ENCODE measurements at regions not wholly inside any gene's neighbourhood (a gene's known extent, or its start where the extent isn't known, plus 50 kb on each side); places are given as distances from the start of the nearest gene placed in this dataset.
"Not testable (repeated sequence)": the region's sequence is repeated elsewhere in the genome, so short reads cannot be mapped to it uniquely, and the experiment has no call there.

DNA sequence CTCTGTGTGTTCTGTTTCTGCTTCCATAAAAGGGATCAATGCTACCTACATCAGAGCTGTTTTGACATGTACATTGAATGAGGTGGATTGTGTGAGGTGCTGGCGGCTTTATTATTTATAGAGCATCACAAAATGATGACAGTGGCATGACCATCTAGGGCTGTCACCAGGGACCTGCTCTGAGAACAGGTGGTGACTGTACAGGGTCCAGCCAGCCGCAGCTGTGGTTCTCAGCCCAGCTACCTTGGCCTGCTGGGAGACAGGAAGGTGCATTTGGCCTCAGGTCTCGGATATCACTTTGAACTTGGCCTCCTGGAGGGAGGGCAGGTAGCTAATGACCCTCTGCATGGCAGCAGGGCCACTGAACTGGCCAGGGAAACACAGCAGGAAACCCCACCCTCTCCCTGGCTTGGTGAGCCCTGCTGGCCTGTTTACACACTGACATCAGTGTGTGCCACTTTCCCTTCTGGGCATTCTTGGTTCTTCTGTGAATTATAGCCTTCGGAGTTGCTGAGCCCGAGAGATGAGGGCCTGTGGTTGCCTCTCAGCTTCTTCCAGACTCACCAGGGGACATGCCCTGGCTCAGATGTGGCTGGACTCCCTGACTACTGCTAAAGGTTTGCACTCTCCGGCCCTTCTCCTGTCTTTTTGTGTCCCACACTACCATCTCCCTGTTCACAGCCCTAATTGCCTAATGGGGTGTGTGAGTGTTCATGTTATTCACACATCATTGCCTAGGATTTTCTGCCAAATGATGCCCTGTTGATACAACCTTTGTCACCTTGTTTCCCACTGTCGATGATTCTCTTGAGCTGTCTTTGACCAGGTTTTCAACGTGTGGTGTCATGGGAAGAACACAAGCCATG, 109.2 kb upstream of the RAB12 start:
- DNase-seq (ENCODE audit: low read depth) = no peak

DNA sequence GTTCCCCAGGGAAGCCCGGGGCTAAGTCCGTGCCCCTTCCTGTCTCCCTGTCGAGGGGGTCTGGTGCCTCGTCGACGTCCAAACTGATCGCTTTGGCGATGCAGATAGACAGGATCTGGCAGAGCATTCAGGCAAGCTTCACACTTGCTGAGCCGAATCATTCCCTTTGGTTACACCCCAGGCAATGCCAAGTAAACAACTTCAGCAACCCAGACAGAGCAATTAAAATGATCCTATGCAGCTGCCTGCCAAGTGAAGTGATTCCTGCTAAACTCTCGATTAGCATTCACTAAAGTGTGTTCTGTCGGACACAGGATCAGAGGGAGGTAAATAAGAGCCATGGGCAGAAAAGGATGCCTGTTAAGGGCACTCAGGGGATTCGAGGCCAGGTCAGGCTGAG, 108.2 kb upstream of the RAB12 start:
- DNase-seq (ENCODE audit: low read depth) = no peak

DNA sequence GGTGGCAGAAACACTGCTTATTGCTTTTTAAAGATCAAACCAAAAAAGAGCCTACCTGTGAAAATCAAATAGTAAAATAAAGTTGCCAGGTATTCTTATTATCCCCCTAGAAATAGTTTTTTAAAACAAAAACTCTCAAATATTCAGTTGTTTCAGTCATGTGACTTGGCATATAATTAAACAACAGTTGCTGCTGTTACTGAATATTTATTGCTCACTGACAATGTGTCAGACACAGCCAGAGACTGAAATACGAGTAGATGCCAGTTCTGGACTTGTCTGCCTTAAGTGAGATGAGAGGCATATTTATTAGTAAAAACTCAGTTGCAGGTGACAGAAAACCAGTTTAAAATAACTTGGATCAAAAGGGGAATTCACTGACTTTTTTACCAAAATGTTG, 106.0 kb upstream of the RAB12 start:
- DNase-seq (ENCODE audit: low read depth) = no peak

DNA sequence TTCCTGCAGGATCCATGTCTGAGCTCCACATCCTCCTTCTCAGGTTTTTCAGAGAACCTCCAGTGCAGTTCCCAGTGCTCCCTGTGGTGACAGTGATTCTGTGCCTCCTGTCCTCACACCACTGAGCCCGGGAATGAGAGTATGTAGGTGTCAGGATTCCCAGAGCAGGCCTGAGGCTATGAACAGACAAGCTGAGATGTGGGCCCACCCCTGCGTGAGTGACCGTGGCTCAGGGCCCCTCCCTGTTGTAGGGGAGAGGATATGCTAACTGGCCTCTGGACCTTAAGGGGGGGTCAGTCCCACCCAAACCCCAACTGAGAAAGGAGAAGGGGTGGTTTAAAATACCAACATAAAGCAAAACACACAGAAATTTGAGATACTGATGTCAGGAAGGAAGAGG, 104.8 kb upstream of the RAB12 start:
- no peak for DNase-seq (ENCODE audit: low read depth)

DNA sequence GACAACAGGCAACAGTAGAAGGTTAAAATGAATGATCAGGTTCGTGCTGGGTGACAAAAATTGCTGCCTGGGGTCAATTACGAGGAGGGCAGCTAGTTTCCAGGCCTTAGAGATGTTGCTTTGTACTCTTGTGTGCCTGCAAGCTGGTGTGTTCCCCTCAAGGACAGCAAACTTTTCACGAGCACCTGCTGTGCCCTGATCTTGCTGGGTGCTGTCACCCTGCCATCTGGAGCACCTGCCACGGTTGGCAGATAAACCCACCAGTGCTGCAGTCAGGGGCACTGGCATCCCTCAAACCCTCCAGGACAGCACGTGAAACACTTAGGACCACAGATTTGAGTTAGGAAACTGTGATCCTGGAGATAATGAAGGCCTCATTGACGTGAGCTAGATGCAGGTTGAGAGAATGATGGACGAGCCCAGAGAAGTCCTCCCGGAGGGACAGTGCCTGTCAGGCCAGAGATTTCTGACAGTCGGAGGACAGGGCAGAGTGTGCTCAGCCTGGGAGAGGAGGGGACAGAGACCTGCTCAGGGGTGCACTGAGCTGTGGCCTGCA, 104.3 kb upstream of the RAB12 start:
- DNase-seq (ENCODE audit: low read depth) = no peak

DNA sequence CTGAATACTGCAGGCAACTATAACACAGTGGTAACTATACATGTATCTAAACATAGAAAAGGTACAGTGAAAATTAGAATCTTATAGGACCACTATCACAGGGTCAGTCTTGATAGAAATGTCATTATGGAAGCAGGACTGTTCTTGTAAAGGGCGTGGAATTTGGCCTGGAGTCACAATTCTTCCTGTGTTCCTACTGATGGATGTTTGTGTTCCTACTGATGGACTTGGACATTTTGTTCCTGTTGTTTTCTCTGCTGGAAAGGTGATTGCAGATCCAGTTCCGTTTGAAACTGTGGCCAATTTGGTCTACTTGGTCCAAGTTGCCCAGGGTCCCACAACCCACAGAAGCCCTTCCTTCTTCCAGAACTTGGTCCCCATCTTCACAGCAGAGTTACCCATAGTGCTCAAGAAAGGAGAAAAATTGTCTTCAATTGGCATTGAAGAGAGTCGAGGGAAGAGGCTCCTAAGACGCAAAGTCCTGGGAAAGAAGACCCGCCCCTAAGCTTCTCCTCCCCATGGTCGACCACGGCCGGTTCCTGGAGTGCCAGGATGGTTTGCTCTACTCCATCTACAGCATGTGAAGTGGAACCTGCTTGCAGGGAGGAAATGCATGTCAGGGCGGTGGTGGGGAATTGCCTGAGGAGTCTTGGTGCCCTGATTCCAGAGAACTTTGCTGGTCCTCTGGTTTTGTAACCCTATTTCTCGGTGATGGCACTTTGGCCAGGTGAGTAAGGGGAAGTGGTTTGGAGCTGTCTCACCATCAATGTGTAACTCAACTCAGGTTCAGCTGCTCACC, 102.8 kb upstream of the RAB12 start:
- DNase-seq (ENCODE audit: low read depth) = no peak

DNA sequence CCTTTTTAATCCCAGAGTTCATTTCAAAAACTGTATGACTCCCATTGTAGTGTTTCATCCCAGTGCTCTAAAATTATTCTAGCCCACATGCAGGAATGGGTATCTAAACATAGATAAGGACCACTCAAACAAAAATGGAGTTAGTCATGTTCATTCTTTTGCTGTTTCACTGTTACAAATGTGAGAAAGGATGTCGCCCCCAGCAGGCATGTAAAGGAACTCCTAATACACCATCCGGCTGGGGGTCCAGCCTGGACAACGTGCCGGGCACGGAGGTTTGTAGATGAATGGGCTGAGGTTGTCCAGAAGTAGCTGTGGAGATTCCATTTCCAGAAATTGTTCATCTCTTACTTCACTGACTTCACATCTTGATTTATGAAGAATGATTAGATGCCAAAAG, 101.9 kb upstream of the RAB12 start:
- no peak for DNase-seq (ENCODE audit: low read depth)

DNA sequence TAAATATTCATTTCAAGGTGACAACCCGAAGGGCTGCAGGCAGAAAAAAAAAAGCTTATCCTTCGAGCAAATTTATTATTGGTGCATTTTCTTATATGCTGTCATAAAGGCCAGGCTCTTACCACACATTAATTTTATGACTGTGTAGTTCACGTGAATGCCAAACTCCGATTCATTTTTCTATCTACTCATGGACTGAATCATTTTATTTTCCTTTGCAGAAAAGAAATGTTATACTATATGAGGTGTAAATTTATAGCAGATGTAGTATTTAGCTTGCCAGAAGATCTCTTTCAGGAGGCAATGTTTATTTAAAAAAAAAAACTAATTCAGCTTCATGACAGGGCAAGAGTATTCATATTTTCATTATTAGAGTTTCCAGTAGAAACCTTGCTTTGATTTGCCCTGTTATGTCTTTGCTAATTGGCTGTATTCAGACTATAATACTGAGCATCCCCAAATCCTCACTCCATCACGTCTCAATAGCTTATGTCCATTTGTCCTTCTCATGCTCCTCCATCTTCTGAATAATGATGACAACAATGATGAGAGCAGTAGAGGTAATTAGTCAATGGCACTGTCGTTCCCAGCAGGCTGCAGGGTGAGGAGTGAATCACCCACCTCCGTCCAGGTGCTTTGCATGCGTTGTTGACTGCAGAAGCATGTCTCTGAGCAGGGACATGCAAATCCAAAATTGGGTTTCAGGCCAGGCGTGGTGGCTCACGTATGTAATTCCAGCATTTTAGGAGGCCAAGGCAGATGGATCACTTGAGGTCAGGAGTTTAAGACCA, 101.1 kb upstream of the RAB12 start:
- DNase-seq (ENCODE audit: low read depth) = no peak

DNA sequence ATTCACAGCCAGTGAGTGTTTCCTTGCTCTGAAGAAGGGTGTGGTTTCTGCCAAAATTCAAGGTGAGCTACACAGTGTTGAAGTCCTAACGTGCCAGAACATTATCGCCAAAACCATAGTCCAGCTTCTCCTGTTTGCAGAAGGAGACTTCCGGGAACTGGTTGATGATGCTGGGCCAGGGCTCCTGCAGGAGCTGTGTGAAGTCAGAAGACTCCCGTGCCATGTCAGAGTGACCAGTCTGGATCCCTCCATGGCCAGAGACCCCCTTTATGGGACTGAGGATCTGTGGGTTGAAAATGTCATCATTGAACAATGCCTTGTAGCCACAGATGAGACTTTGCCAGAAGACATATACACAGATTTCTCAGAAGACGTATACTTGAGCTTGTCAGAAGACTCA, 96.0 kb upstream of the RAB12 start:
- no peak for DNase-seq (ENCODE audit: low read depth)

DNA sequence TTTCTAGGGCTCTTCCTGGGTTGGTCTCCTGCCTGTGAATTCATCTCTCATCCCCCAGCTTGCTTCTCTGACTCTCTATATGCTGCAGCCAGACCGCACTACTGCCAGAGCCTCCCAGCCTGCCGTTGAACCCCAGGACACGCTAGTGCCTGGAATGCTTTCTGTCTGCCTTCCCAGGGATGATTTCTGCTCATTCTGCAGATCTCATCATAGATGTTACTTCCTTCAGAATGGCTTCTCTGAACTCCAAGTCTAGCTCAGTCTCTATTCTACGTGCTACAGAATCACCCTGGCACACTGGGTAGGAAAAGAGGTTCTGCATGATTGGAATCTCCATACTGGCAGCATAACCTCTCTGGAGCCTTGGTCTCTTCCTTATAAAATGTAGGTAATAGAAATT, 94.8 kb upstream of the RAB12 start:
- no peak for DNase-seq (ENCODE audit: low read depth)

DNA sequence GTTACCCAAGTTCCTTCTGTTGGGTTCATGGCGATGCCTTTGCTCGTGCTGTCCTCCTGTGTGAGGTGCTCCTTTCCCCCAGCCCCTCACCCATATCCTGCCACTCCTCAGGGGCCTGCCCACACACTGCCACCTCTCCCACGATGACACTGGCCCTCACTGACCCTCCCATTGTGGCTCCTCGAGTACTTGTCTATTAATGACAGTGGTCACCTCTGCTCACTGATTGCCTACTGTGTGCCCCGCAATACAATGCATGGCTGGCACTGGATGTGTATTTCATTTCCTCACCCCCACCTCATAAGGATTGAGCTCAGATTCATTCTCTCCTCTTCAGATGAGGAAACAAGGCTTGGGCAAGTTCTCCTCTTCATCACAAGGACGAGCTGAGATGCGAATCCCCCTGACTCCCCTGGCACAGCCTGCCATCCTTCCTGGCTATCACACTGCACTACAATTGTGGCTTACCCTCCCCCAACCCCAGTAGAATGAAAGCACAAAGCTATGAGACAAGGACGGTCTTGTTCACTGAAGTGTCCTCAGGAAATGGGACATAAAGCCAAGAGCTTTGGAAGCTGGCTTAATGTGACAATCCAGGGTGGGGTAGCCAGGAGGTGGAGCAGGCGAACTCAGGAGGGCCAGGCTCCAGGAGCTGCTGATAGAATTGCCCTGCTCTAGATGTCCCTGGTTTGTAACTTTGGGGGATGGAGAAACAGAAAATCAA, 93.9 kb upstream of the RAB12 start:
- DNase-seq (ENCODE audit: low read depth) = no peak

DNA sequence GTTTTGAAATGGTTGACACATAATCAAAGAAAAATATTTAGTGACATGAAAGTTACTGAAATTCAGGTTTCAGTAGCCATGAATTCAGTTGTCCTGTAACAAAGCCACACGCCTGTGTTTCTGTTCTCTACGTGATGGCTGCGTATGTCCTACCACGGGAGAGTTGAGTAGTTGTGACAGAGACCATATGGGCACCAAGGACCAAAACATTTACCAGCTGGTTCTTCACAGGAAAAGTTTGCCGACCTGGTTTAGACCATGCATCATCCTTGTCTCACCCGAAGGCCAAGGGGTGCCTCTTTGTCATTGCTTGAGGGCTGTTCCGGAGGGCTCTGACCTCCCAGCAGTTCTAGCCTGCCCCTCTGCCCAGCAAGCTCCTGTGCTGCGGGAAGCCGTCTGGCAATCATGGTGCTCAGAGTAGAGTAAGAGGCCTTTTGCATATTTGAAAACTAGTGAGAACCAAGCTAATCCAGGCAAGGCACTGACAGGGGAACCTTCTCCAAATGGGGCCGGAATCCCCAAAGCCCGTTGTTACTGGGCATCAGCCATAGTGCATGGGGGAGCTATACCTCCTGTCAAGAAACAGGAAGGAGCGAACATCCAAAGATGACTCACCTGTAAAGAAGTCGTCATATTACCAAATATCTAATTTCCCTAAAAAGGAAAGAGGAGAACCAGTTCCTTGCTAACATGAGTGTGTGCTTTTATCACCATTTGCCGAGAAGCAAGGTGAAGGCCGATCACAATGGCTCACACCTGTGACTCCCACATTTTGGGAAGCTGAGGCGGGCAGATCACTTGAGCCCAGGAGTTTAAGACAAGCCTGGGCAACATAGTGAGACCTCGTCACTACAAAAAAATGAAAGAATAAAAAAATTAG, 92.6 kb upstream of the RAB12 start:
- no peak for DNase-seq (ENCODE audit: low read depth)

DNA sequence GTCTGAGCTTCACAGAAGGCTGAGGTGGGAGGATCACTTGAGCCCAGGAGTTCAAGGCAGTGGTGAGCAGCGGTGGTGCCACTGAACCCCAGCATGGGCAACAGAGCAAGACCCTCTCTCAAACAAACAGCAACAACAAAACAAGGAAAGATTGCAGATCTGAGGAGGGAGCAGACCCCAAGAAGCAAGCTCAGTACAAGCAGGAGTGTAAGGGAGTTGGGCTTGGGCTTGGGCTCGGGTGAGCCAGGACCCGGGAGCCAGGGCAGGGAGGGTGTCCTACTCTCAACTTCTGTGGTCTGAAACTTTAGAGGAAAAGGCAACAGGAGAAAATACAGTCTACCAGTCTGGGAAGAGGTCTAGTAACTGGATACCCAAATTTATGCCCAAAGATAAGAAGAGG, 92.0 kb upstream of the RAB12 start:
- no peak for DNase-seq (ENCODE audit: low read depth)

DNA sequence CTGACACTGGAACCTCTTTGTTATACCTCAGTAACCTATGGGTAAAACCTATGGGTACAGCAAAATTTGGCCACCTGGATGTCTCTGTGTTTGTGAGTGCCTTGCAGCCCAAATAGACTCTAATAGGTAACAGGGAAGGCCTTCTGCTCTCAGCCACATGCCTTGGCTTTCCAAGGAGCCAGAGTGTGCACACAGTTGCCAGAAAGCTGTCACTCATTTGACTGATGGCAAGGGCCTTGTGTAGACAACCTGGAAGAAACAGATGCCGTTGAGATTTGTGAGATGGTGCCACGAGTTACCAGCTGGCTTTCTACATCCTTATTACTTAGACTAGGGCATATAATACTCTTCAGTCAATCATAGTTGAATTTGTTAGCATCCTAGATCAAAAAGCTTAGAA, 90.1 kb upstream of the RAB12 start:
- no peak for DNase-seq (ENCODE audit: low read depth)

DNA sequence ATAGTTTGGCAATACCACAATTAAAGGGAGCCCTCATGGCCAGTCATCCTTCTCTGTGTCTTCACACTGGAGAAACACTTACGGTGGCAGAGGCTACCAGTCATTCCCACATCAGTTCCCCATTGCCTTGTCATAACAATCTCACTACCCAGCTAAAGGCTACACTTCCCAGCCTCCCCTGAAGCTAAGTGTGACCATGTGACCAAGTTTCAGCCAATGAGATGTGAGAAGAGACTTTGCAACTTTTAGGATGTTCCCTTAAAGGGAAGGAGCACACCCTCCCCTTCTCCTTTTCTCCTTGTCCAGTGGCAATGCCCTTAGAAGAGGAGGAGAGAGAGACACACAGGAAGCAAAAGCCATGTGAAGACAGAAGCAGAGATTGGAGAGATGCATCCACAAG, 89.0 kb upstream of the RAB12 start:
- no peak for DNase-seq (ENCODE audit: low read depth)

DNA sequence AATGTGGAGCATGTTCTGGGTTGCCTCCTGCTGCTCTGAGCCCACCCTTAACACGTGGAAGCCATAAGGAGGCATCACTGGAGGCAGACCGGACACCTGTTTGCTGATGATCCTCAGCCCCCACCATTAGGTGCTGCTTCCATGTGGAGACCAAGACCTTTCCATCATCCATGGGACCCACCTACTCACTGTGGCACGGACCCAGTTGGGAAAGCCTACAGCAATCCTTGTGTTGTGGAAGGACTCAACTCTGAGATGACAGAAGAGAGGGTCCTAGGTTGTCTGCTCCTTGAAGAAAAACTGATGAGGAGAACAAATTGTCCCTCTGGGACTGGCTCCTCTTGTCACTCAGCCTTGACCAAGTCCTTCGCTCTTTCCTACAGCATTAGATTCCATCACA, 86.5 kb upstream of the RAB12 start:
- no peak for DNase-seq (ENCODE audit: low read depth)

DNA sequence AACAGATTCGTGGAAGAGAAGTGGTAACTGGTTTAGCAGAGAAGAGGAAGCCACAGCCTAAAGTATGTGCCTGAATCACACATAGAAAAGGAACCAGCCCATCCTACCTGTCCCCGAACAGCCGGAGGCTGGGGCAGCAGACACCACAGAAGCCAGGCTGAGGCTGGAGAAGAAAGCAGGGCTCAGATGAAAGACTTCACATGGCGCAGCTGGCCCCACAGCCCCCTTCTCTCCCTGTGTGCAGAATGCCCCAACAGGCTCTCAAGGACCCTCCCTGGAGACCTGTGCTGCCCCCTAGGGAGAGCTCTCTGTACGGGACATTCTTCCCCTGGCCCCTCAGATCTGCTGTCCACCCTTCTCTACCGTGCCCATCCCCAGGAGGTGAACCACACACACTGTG, 83.5 kb upstream of the RAB12 start:
- no peak for DNase-seq (ENCODE audit: low read depth)

DNA sequence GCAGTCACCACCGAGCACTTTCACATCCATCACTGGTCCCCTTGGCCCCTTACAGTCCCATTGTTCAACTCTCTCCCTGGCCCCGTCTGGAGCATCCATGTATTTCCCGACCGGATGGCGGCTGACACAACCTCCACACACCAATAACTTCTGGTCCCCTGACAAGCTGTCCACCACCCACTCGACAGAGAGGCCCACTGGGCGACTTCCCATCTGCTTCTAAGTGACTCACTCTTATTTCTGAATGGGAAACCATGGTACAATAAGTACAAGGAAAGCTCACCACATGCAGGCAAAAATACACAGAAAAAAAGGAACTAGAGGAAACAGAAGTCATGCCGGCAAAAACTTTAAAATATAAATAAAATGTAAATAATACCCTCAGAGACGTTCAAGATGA, 82.9 kb upstream of the RAB12 start:
- DNase-seq (ENCODE audit: low read depth) = no peak

DNA sequence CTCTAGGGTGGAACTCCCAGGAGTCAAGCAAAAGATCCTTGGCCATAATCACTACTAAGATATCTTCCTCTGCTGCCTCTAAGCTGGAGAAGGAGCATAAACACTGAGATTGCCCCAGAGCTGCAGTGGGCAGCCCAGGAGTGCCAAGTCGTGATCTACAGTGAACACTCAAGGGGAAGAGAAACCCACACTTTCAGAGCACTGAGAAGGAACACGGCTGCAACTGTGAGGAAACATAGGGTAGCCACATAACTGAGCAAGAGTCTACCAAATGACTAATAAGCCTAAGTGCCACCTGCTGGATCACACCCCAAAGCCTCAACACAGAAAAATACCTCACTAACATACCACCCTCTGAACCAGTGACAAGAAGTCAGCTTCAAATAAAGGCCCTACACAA, 79.6 kb upstream of the RAB12 start:
- no peak for DNase-seq (ENCODE audit: low read depth)

DNA sequence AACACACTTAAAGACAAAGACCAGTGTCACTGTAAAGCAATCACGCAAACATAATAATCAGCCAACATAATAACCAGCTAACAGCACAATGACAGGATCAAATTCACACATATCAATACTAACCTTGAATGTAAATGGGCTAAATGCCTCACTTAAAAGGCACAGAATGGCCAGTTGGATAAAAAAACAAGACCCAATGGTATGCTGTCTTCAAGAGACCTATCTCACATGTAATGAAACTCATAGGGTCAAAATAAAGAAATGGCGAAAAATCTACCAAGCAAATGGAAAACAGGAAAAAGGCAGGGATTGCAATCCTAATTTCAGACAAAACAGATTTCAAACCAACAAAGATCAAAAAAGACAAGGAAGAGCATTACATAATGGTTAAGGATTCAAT, 78.2 kb upstream of the RAB12 start:
- DNase-seq (ENCODE audit: low read depth) = not testable (repeated sequence)

DNA sequence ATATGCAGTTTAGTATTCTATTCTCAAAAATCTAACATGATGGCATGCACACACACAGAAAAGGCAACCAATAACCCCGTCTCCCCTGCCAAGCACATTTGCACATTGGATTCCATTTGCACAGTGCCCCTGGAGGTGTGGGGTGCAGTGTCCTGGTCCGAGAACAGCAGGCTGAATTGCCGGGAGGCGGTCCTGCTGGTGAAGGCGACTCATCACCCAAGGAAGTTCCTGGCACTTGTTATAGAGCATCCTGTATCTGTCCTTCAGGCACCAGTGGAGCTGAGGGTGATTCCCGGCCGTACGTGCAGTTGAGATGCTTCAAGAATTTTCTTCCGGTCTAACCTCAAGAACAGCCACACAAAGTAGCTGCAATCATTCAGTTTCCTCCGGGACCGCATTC, 73.0 kb upstream of the RAB12 start:
- no peak for DNase-seq (ENCODE audit: low read depth)

Measured in HS-27A (cell line).